Mucosa of stomach (tissue), 1 donor: ENCODE measurements at regions not wholly inside any gene's neighbourhood (a gene's known extent, or its start where the extent isn't known, plus 50 kb on each side); places are given as distances from the start of the nearest gene placed in this dataset.
"Not testable (repeated sequence)": the region's sequence is repeated elsewhere in the genome, so short reads cannot be mapped to it uniquely, and the experiment has no call there.

Experiments used
- H3K27me3 ChIP-seq: one replicate; pipeline ENCODE4 v1.7.0; 2013; ENCODE audit warnings: mild to moderate bottlenecking, low read length; ENCODE audit not compliant: control insufficient read depth, insufficient read depth
- H3K36me3 ChIP-seq: one replicate; pipeline ENCODE4 v1.7.0; 2013; ENCODE audit warnings: low read length; ENCODE audit not compliant: control insufficient read depth, insufficient read depth
- H3K4me1 ChIP-seq: one replicate; pipeline ENCODE4 v1.7.0; 2013; ENCODE audit warnings: mild to moderate bottlenecking, low read length; ENCODE audit not compliant: control insufficient read depth, insufficient read depth
- H3K4me3 ChIP-seq: one replicate; pipeline ENCODE4 v1.7.0; 2013; ENCODE audit warnings: low read length
- H3K9ac ChIP-seq: one replicate; pipeline ENCODE4 v1.7.0; 2013; ENCODE audit warnings: mild to moderate bottlenecking, low read length, moderate library complexity
- H3K9me3 ChIP-seq: one replicate; pipeline ENCODE4 v1.7.0; 2013; ENCODE audit warnings: mild to moderate bottlenecking, low read length, moderate library complexity; ENCODE audit not compliant: control insufficient read depth
- donor health status: Pancreatic carcinoma.

GRCh38 chr19:27716922-27717321 lies 1496.0 kb downstream of the UQCRFS1 start:
- Histone ChIP-seq H3K9me3 (no peaks in the 10 kb centered on the region), H3K27me3 (no peaks in the 10 kb centered on the region), H3K4me3 (no peak overlapping the region), H3K36me3 (no peaks in the 10 kb centered on the region), H3K9ac (no peak overlapping the region), H3K4me1 (no peaks in the 10 kb centered on the region)

GRCh38 chr19:27714857-27715256 lies 1498.1 kb downstream of the UQCRFS1 start:
- Histone ChIP-seq H3K4me3 (no peak overlapping the region), H3K9ac (no peak overlapping the region), H3K4me1 (no peaks in the 10 kb centered on the region), H3K36me3 (no peaks in the 10 kb centered on the region), H3K9me3 (no peaks in the 10 kb centered on the region), H3K27me3 (no peaks in the 10 kb centered on the region)

GRCh38 chr19:27709496-27709895 lies 1503.5 kb downstream of the UQCRFS1 start:
- Histone ChIP-seq H3K9me3 (no peaks in the 10 kb centered on the region), H3K9ac (no peak overlapping the region), H3K4me3 (no peak overlapping the region), H3K36me3 (no peaks in the 10 kb centered on the region), H3K27me3 (no peaks in the 10 kb centered on the region), H3K4me1 (no peaks in the 10 kb centered on the region)

- not testable (repeated sequence) for H3K27me3 ChIP-seq, H3K9me3 ChIP-seq, H3K36me3 ChIP-seq, H3K4me3 ChIP-seq, H3K9ac ChIP-seq, H3K4me1 ChIP-seq
Observed at GRCh38 chr19:27708986-27709385, 1504.0 kb downstream of the UQCRFS1 start.

GRCh38 chr19:27707026-27707425 lies 1505.9 kb downstream of the UQCRFS1 start:
- not testable (repeated sequence) for H3K9me3 ChIP-seq, H3K36me3 ChIP-seq, H3K4me3 ChIP-seq, H3K9ac ChIP-seq, H3K4me1 ChIP-seq, H3K27me3 ChIP-seq

GRCh38 chr19:27705896-27706295 lies 1507.1 kb downstream of the UQCRFS1 start:
- Histone ChIP-seq H3K4me3 (no peak overlapping the region), H3K9ac (no peak overlapping the region), H3K36me3 (no peaks in the 10 kb centered on the region), H3K9me3 (no peaks in the 10 kb centered on the region), H3K27me3 (no peaks in the 10 kb centered on the region), H3K4me1 (no peaks in the 10 kb centered on the region)

- no peak overlapping the region for H3K4me3 ChIP-seq
- H3K4me1 ChIP-seq, result no peaks in the 10 kb centered on the region
- H3K9me3 ChIP-seq, result no peaks in the 10 kb centered on the region
- H3K36me3 ChIP-seq, result no peaks in the 10 kb centered on the region
- H3K27me3 ChIP-seq, result no peaks in the 10 kb centered on the region
- H3K9ac ChIP-seq, result no peak overlapping the region
Observed at GRCh38 chr19:27694361-27695055, 1518.4 kb downstream of the UQCRFS1 start.

- no peak overlapping the region for H3K4me3 ChIP-seq
- H3K9me3 ChIP-seq, result no peaks in the 10 kb centered on the region
- H3K27me3 ChIP-seq, result no peaks in the 10 kb centered on the region
- H3K9ac ChIP-seq, result no peak overlapping the region
- H3K36me3 ChIP-seq, result no peaks in the 10 kb centered on the region
- no peaks in the 10 kb centered on the region for H3K4me1 ChIP-seq
Observed at GRCh38 chr19:27691991-27692390, 1521.0 kb downstream of the UQCRFS1 start.

GRCh38 chr19:27689734-27690241 lies 1523.2 kb downstream of the UQCRFS1 start:
- Histone ChIP-seq H3K36me3 (no peaks in the 10 kb centered on the region), H3K4me1 (no peaks in the 10 kb centered on the region), H3K9me3 (no peaks in the 10 kb centered on the region), H3K27me3 (no peaks in the 10 kb centered on the region), H3K4me3 (no peak overlapping the region), H3K9ac (no peak overlapping the region)

GRCh38 chr19:27684293-27684692 lies 1528.7 kb downstream of the UQCRFS1 start:
- Histone ChIP-seq H3K4me3 (no peak overlapping the region), H3K9me3 (no peaks in the 10 kb centered on the region), H3K9ac (no peak overlapping the region), H3K4me1 (no peaks in the 10 kb centered on the region), H3K36me3 (no peaks in the 10 kb centered on the region), H3K27me3 (no peaks in the 10 kb centered on the region)

GRCh38 chr19:27681972-27682371 lies 1531.0 kb downstream of the UQCRFS1 start:
- Histone ChIP-seq H3K36me3 (no peaks in the 10 kb centered on the region), H3K9ac (no peak overlapping the region), H3K27me3 (no peaks in the 10 kb centered on the region), H3K9me3 (no peaks in the 10 kb centered on the region), H3K4me1 (no peaks in the 10 kb centered on the region), H3K4me3 (no peak overlapping the region)

- no peak overlapping the region for H3K4me3 ChIP-seq
- no peaks in the 10 kb centered on the region for H3K36me3 ChIP-seq
- H3K9ac ChIP-seq, result no peak overlapping the region
- no peaks in the 10 kb centered on the region for H3K9me3 ChIP-seq
- H3K27me3 ChIP-seq, result no peaks in the 10 kb centered on the region
- no peaks in the 10 kb centered on the region for H3K4me1 ChIP-seq
Observed at GRCh38 chr19:27679905-27680304, 1533.0 kb downstream of the UQCRFS1 start.

GRCh38 chr19:27679399-27679798 lies 1533.6 kb downstream of the UQCRFS1 start:
- Histone ChIP-seq H3K36me3 (no peaks in the 10 kb centered on the region), H3K4me3 (no peak overlapping the region), H3K27me3 (no peaks in the 10 kb centered on the region), H3K9me3 (no peaks in the 10 kb centered on the region), H3K4me1 (no peaks in the 10 kb centered on the region), H3K9ac (no peak overlapping the region)
